ENCODE measurements at regions not wholly inside any gene's neighbourhood (a gene's known extent, or its start where the extent isn't known, plus 50 kb on each side); places are given as distances from the start of the nearest gene placed in this dataset.

DNA sequence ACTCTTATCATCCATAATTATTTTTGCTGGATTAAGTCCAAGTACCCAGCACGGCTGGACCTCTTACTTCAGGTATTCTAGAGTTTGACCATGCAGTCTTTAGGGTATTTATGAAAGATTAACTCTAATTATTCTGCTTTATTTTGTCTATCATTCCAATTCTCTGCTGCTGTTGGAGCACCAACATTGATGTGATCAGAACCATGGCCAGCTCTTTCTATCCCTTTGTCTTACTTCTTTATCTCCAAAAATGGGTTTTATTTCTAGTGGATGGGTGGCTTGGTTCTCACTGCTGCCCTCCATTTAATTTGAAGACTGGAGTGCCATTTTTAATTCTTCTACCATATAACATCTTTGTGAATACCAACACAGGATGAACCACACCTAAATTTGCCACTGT is 704.3 kb downstream of the FRK start:
- TF ChIP-seq POLR2A (IDR thresholded peaks at IDR 0.05; ENCODE audit: extremely low read depth, insufficient read length): no peak
- TF ChIP-seq, protein P1, sequence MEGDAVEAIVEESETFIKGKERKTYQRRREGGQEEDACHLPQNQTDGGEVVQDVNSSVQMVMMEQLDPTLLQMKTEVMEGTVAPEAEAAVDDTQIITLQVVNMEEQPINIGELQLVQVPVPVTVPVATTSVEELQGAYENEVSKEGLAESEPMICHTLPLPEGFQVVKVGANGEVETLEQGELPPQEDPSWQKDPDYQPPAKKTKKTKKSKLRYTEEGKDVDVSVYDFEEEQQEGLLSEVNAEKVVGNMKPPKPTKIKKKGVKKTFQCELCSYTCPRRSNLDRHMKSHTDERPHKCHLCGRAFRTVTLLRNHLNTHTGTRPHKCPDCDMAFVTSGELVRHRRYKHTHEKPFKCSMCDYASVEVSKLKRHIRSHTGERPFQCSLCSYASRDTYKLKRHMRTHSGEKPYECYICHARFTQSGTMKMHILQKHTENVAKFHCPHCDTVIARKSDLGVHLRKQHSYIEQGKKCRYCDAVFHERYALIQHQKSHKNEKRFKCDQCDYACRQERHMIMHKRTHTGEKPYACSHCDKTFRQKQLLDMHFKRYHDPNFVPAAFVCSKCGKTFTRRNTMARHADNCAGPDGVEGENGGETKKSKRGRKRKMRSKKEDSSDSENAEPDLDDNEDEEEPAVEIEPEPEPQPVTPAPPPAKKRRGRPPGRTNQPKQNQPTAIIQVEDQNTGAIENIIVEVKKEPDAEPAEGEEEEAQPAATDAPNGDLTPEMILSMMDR (IDR thresholded peaks at IDR 0.05; ENCODE audit: low read depth, low read length): no peak

Data from NB4 (cell line).